ENCODE measurements at regions not wholly inside any gene's neighbourhood (a gene's known extent, or its start where the extent isn't known, plus 50 kb on each side); places are given as distances from the start of the nearest gene placed in this dataset.

DNA sequence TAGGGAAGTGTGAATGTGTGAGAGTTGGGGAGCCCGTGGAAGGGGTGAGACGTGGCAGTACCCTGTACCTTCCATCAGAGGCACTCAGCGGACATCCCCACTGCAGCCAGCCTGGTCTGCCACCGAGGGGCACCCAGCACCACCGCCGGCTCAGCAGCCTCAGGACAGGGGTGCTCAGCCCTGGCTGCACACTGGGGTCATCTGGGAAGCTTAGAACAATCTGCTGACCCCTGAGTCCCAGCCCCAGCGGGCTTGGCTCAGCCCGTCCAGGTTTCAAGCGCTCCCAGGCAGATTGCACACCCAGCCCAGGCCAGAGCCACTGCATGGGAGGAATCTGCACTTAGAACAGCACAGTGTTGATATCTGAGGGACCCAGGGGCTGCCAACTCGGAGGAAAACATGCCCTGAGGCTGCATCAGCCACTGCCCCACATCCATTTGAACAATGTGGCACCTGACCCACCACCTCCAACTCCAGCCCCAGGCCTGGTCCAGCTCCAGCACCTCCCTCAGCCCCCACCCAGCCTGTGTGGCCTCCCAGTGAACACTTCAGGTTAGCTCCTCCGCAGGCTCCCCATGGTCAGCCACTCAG lies 147.1 kb upstream of the OTOS start:
- DNase-seq = no peak

DNA sequence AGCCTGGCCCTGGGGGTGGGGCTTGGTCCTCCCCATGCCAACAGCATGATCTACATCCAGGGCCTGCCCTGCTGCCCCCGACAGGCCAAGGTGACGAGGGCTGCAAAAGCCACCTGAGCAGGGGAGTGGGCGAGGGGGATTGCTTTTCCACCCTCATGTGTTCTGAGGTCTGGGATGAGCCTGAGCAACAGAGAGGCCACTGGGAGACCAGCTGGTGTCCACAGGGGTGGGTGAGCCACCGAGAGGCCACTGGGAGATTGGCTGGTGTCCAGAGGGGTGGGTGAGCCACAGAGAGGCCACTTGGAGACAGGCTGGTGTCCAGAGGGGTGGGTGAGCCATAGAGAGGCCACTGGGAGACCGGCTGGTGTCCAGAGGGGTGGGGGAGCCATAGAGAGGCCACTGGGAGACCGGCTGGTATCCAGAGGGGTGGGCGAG lies 147.4 kb upstream of the GPC1 start:
- no peak for DNase-seq

DNA sequence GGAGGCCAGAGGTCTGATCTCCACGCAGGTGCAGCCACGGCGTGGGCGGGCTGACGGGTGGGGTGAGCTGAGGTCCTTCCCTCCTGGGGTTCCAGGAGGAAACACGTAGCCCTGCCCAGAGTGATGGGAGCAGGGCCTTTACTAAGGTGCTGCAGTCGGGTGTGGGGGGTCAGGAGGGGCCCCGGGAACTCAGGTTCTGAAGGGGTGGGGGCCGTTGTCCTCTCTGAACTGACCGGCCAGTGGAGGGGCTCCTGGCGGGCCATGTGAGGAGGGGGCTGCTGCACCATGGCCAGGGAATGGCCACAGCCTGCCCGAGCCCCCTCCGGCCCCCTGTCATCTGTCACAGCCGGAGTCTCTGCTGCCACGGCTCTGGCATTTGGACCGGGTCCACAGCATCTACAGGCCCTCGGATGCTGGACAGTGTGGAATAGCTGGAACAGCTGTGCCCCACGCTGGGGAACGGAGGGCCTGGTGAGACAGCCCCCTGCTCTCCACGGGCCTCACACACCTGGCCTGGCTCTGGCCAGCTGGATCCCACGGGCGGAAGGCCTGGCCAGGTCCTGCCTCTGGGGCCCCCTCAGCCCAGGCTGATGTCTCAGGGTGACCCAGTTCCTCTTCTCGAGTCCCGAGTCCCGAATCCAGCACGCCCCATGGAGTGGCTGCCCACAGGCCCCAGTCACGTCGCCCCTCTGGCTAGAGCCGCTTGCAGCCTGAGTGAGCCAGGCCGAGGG lies 145.6 kb upstream of the GPC1 start:
- DNase-seq = no peak

DNA sequence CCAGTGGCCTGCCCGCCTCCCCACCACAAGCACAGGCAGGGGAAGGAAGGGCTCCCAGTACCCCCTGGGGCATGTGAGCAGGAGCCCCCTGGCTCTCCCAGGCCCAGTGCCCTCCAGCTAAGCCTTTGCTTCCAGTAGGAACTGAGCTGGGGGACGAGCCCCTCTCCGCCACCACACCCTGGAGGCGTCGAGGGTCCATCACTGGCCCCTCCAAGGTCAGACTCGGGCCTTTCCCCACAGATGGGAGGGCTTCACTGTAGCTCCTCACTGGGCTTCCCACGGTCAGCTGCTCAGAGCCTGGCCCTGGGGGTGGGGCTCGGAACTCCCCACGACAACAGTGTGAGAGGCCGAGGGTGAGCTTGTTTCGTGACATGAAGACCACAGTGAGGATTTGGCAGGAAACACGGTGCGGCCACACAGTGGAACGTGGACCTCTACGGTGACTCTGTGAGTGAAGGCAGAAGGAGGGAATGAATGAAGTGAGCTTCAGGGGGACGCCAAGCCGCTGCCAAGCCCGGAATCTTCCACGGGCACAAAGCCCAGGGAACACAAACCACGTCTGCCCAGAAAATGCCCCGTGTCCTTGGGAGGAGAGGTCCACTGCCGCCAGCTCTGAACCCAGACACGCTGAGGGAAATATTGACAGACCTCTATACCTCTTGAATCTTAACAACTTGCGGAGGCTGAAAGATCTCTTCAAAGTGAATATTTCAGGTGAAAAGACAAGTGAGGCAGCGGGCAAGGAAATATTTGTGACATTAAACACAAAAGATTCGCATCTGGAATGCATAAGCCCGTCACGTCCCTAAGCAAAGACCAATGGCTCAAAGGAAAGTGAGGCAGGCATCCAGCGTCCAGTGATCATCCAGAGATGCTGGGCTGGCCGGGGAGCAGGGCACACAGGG lies 144.8 kb upstream of the GPC1 start:
- no peak for DNase-seq

DNA sequence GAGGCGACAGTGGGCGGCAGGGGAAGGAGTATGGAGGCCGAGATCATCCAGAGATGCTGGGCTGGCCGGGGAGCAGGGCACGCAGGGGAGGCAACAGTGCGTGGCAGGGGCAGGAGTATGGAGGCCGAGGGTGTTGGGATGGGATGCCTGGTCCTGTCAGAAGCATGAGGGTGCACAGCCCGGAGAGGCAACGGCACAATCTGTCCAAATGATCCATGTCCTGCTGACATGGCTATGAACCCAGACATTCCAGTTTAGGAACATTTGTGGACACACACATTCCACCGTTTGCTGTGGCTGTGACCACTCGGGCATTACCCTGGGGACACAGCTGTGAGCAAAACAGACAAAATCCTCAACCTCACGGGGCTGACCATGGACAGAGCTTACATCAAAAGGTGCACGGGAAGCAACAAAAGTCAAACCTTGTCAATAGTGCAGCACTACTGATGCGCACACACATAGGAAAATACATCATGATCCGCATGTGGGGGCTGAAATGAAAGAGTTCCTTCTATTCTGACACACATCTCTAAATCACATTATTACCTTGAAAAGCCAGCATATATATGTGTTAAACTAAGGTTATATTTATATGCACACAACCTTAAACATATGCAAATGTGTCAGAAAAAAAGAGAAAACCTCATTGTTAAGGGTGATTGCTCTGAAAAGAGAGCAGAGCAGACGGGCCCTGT lies 144.0 kb upstream of the GPC1 start:
- DNase-seq = no peak

DNA sequence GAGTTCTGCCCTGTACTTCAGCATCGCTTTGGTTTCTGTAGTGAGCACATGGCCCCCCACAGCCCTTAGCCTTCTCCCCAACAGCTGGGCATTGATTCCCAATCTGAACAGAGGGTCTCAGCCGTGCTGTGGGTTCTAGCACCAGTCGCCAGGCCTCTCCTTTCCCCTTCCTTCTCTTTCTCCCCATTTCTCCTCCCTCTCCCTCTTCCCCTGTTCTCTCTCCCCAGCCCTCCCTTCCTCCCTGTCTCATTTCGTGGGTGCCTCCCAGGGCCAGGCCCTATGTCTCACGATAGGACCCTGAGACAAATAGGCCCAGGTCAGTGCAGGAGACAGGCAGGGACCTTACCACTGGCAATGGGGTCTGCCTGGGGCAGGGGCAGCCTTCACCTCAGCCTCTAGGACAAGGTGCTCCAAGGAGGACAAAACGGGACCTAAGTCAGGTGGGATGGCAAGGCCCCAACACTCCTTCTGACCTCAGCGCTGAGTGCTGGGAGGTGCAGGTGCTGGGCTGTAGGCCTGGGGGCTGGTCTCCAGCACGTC lies 143.4 kb upstream of the GPC1 start:
- no peak for DNase-seq

DNA sequence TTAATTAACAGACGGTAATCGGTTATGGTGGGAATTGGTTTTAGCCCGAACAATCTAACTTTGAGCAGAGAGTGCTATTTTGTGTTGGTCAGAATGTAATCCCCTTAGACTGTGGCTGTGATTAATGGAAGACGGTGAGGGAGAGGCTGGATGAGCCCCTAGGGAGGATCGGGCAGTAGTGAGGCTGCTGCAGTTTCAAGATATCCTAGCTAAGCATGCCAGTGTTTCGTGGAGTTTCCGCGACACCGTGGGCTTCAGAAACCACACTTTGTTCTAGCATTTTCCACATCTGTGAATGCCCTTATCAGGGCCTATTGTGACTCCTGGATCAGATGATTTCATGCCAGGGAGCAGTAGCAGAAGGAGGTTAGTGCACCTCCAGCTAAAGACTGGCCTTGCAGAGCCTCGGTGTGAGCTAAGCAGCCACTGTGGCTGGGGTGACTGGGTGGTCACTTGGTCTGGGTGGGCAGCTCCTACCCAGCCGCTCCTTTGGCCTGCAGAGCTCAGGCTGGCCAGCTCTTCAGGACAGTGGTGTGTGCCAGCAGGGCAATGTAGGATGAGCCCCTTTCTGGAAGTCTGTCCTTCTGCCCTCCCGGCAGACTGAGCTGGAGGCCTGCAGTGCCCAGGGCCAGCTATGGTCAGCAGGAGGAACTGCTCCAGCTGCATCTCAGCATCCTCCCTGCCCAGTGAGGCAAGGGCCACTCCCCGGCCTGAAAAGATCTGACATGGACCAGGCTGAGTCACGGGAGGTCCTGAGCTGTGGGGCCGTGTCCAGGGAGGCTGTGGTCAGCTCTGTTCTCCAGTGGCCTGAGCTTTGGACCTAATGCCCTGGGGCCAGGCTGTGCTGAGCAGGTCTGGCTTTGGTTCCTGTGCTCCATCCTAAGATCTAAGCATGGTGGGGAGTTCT lies 142.6 kb upstream of the GPC1 start:
- DNase-seq = no peak

DNA sequence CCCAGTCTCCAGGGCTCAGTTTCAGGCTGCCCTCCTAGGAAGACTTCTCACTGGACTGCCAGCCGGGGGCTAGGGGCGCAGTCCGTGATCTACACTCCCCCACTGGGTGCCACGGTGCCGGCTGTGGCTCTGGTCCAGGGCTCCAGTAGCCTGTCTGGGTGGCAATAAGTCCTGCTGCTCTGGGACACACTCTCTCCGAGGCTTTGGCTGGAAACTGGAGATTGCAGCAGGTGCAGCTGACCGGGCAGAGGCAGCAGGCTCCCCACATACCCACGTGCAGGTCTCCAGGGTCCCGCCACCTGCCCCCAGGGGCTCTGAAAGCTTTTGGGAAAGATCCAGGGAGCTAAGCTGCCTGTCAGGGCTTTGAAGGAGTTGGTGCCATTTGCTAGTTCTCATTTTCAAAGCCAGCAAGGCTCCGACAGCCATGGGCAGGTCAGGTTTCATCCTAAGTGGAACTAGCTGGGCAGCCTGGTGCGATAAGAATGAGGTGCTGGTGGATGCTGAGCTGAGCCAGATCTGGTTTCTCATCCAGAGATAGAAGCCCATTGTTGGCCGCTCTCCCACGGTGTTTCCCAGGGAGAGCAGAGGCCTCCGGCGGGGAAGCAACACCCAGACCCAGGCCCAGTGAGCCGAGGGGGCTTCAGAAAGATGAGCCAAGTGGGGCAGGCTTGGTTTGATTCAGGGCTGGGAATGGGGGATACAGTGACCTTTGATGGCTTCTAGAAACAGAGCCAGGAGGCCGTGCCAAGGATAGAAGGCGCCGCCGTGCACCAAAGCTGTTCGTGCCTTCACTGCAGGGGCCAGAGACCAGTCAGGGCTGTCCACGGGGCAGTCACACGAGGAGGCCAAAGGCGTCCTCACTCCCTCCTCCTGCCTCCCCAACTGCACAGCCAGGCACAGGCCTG lies 141.7 kb upstream of the GPC1 start:
- no peak for DNase-seq

DNA sequence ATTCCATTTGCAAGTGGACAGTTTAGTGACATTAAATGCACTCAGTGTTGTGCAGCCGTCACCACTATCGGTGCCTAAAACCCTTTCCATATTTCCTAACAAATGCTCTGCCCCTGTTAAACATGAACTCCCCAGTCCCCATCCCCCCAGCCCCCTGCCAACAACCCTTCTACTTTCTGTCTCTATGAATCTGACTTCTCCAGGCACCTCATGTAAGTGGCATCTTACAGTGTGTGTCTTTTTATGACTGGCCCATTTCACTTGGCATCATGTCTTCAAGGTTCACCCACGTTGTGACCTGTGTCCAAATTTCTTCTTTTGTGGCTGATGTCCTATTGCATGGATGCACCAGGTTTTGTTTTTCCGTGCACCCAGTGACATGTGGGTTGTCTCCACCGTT lies 140.9 kb upstream of the GPC1 start:
- DNase-seq = no peak

DNA sequence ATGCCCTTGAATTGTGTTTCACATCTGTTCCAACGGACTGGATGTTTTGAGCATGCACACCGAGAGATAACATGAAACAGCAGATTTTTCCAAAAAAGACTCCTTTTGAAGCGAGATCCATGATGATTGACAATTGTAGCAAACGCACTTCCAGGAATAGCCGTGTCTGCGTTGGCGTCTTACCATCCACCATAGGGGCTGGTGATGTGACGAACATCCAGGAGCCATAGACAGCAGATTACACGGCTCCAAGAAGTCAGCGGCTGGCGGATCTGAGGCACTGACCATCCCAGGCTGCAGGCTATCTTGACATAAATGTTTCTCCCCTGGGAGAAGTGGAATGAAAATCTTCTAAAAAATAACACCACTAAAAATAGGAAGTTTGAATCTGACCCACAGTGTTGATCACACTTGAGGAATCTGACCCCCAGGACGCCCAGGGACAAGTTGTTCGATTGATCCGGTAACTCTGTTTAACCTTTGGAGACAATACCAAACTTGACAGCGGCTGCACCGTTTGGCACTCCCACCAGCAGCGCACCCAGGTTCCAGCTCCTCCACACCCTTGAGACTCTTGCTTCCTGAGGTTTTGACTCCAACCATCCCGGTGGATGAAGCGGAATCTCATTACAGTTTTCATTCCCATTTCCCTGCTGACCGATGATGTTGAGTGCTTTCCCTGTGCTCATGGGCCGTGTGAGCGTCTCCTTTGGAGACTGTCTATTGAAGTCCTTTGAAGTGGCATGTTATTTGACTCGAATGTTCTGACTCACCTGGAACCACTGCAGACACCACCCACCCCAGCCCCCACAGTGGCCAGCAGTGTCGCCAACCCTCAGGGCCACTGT lies 140.0 kb upstream of the GPC1 start:
- DNase-seq = no peak

DNA sequence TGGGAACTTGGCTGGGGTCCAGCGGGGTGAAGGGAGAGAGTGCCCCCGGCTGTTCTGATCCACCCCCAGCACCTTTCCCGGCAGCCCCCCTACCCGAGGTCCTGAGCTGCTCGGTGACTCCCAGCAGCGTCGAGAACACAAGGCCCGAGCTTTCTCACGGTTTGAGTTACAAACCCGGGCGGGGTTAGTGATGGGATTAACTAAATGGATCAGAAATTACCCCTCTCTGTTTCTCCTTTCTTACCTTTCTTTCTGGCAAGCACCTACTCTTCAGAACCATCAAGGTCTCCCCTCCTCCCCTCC lies 139.4 kb upstream of the GPC1 start:
- no peak for DNase-seq

DNA sequence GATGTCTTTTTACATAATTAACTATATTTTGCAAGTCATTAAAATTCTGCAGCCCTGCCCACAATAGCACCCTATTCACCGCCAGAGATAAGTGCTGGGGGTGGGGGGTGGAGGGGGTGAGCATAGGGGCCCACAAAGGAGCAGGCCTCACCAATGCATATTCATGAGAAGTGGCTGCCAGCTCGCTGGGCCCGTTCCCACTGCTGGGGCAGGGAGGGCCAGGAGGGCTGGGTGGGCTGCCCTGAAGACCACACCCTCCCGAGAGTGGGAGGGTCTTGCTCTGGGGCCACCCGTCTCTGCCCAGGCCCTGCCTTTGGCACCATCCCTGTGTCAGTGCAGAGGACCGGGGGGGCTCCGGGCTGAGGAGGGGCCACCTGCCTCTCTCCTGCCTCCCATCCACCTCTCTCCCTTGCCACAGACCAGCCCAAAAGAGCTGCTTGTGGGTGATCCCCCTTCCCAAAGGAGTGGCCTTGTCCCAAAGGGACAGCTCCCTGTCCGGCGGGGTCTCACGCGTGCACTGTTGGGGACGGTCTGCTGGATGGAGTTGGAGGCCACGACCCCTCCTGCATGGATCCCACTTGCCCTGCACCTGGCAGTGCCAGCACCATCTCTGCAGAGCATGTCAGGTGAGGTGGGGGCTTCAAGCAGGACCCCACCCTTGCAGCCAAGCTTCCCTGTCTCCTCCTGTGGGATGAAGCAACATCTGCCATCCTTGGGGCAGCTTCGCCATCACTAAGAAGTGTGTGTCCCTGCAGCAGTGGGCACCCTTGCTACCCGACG lies 138.8 kb upstream of the GPC1 start:
- no peak for DNase-seq

DNA sequence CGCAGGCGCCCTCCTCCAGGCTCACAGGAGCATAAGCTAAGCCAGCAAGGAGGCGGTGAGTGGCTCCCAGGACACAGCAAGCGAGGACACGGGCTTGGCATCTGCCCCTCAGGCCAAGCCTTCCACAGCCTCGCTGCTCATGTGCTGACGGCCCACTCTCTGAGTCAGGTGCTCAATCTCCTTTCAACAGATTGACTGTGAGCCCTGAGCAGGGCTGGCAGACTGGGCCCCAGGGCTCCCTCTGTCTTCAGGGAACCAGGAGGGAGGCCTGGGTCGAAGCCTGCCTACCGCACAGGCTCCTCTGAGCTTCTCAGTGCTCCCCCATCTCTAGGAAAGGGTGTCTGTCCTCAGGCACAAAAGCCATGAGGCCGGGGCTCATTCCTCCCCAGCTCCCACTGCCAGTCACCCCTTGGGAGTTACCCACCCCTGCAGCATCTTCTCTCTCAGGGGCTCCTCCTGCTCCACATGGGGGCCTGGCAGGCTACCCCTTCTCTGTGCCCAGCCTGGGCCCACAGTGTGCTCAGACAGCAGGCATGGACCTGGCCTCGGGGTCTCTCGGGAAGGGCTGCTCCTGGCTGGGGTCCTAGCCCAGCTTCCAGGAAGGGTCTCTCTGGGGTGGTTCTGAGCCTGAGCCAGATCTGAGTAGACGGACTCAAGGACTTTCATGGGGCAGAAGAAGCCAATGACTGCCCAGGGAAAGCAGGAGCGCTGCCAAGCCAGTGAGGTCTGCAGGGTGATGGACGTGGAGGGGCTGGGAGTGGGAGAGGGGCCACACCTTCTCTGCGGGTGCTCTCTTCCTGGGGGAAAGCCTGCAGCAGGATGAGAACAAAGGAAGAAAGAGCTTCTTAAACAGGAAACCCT lies 138.0 kb upstream of the GPC1 start:
- DNase-seq = no peak

DNA sequence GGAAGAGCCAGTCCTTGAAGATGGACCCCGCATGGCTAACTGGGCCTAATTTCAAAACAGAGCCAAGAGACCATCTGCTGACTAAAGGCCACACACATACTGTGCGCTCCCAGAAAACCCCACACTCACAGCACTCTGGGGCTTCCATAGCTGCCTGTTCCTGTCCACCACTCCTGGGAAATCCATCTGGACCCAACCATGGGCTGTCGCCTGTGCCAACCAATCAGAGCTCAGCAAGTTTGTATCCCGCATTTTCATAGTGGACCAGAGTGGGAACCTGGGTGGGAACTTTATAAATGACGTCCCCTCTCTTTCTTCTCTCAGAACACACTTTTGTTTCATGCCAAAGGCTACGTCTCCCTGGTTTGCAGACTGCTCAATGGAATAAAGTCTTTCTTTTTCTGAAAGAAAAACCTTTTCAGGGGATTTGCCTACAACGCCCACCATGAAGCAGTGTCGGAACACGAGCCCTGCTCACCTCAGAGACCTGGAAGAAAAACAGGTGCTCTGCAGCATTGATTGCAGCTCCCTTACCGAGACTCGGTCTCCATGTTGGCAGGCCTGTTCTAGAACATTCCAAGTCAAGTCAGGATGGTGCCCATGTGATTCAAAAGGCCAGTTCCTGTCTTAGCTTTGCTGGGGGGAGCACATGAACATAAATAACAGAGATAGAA lies 137.2 kb upstream of the GPC1 start:
- DNase-seq = no peak

DNA sequence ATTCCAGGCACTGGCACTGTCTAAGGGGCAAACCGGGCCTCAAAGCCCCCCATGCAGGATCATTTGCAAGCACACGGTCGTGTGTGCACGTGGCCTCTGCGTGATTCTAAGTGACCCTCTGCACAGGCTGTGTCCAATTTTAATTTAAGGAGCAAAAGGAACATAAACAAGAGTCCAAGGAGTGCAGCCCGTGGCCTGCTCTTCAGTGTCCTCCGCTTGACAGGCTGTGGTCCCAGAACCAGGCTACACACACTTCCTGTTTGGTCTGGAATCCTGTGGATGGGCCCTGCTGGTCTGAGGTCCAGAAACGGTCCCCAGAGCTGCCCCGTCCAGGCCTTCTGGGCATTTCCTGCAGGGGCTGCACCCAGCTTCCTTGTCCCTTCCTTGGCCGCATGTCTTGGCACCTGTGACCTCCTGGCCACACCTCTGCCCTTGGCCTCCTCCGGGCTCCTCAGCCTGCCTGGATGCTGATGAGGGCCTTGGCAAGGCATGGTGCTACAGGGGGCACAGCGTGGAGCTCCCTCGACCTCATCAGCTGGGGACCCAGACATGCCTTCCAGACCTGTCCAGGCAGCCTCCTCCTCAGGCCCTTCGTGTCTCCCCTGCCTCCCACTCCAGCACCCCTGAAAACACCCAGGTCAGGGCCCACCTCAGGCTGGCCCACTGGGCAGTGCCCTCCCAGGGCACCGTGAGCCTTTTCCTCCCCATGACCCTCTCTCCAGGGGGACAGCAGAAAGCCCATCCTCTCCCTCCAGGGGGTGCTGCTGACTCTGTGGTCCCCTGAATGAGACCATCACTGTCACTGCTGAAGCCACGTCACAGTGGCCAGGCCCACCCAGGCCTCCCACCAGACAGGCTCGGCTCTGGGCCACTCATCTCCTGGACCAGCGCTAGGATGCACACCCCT lies 136.4 kb upstream of the GPC1 start:
- no peak for DNase-seq

DNA sequence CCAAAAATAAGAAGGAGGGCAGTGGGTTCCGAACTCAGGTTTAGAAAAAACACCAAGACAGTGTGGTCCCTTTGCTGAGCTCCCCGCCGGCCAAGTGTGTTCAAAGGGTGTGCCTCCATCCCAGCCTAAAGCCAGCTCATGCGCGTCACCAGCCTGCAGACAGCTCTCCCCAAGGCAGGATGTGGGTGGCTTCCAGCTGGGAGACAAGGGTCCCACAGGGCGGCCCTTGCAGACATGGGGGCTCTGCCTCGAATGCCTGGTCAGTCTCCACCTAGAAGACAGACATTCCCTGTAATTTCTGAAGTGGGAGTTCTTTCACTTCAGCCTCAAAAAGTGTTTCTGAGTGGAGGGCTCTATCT lies 135.8 kb upstream of the GPC1 start:
- no peak for DNase-seq

Data from activated CD4-positive, alpha-beta T cell treated with anti-CD3 and anti-CD28 coated beads, Interleukin-2, amount 50 U/mL, for 4 hours (primary cell).